SK-N-SH treated with all-trans-retinoic acid at 6 μM for 48 hours (cell line): ENCODE measurements at regions not wholly inside any gene's neighbourhood (a gene's known extent, or its start where the extent isn't known, plus 50 kb on each side); places are given as distances from the start of the nearest gene placed in this dataset.

Source experiments
- ATAC-seq: fragments of 200-7000 bp; cut with Tn5 transposase; 3 replicates; pipeline ENCODE4 v1.9.1; 2020; ENCODE audit warnings: mild to moderate bottlenecking, moderate library complexity
- ARNTL ChIP-seq: fragments of 450-650 bp; formaldehyde crosslinking; IDR thresholded peaks from 2 replicates; pipeline ENCODE4 v1.5.0; 2020; ENCODE audit warnings: low read depth, mild to moderate bottlenecking, moderate library complexity, borderline replicate concordance
- BACH2 ChIP-seq: fragments of 250-450 bp; sonication (Bioruptor Pico); IDR thresholded peaks from 2 replicates; pipeline ENCODE4 v1.9.0; 2021; ENCODE audit warnings: mild to moderate bottlenecking, borderline replicate concordance
- CSDC2 ChIP-seq: fragments of 250-450 bp; sonication (Bioruptor Pico); IDR thresholded peaks from 2 replicates; pipeline ENCODE4 v1.5.0; 2020; ENCODE audit warnings: mild to moderate bottlenecking, moderate library complexity
- CSRNP3 ChIP-seq: fragments of 250-450 bp; sonication (Bioruptor Pico); IDR thresholded peaks from 2 replicates; pipeline ENCODE4 v1.5.1; 2021; ENCODE audit warnings: mild to moderate bottlenecking, moderate library complexity
- GLIS3 ChIP-seq: fragments of 250-450 bp; sonication (Bioruptor Pico); IDR thresholded peaks from 2 replicates; pipeline ENCODE4 v1.5.0; 2020; ENCODE audit warnings: mild to moderate bottlenecking, moderate library complexity
- ISL1 ChIP-seq: fragments of 250-450 bp; sonication (Bioruptor Pico); IDR thresholded peaks from 2 replicates; pipeline ENCODE4 v2.1.2; 2022; ENCODE audit warnings: mild to moderate bottlenecking, moderate library complexity
- OSR1 ChIP-seq: fragments of 250-450 bp; sonication (Bioruptor Pico); IDR thresholded peaks from 2 replicates; pipeline ENCODE4 v1.8.0; 2022; ENCODE audit warnings: moderate library complexity, mild to moderate bottlenecking, inconsistent platforms
- PATZ1 ChIP-seq: fragments of 250-450 bp; sonication (Bioruptor Pico); IDR thresholded peaks from 2 replicates; pipeline ENCODE4 v1.8.0; 2020; ENCODE audit warnings: mild to moderate bottlenecking, moderate library complexity, borderline replicate concordance
- POU6F1 ChIP-seq: fragments of 250-450 bp; sonication (Bioruptor Pico); IDR thresholded peaks from 2 replicates; pipeline ENCODE4 v1.8.0; 2021; ENCODE audit warnings: low read depth, mild to moderate bottlenecking, moderate library complexity, borderline replicate concordance
- PPARA ChIP-seq: fragments of 250-450 bp; sonication (Bioruptor Pico); IDR thresholded peaks from 2 replicates; pipeline ENCODE4 v1.5.0; 2020; ENCODE audit warnings: mild to moderate bottlenecking, borderline replicate concordance
- RARB ChIP-seq: fragments of 250-450 bp; sonication (Bioruptor Pico); IDR thresholded peaks from 2 replicates; pipeline ENCODE4 v1.8.0; 2021; ENCODE audit warnings: mild to moderate bottlenecking, moderate library complexity
- TCF4 ChIP-seq: fragments of 250-450 bp; sonication (Bioruptor Pico); IDR thresholded peaks from 2 replicates; pipeline ENCODE4 v1.8.0; 2021; ENCODE audit warnings: mild to moderate bottlenecking, moderate library complexity, borderline replicate concordance
- TOX ChIP-seq: fragments of 250-450 bp; sonication (Bioruptor Pico); IDR thresholded peaks from 2 replicates; pipeline ENCODE4 v1.8.0; 2021; ENCODE audit warnings: mild to moderate bottlenecking, moderate library complexity, borderline replicate concordance
- TSHZ2 ChIP-seq: fragments of 250-450 bp; sonication (Bioruptor Pico); IDR thresholded peaks from 2 replicates; pipeline ENCODE4 v1.5.0; 2020; ENCODE audit warnings: mild to moderate bottlenecking, moderate library complexity
- ZC3H10 ChIP-seq: fragments of 250-450 bp; sonication (Bioruptor Pico); IDR thresholded peaks from 2 replicates; pipeline ENCODE4 v1.5.1; 2021; ENCODE audit warnings: mild to moderate bottlenecking, moderate library complexity
- ZFP3 ChIP-seq: fragments of 250-450 bp; sonication (Bioruptor Pico); IDR thresholded peaks from 2 replicates; pipeline ENCODE4 v1.5.0; 2020; ENCODE audit warnings: mild to moderate bottlenecking, moderate library complexity
- ZFP30 ChIP-seq: fragments of 450-650 bp; formaldehyde crosslinking; IDR thresholded peaks from 2 replicates; pipeline ENCODE4 v1.5.0; 2022; ENCODE audit warnings: mild to moderate bottlenecking, moderate library complexity
- ZNF565 ChIP-seq: fragments of 450-650 bp; formaldehyde crosslinking; conservative IDR thresholded peaks from 2 replicates; pipeline ENCODE4 v1.5.0; 2020; ENCODE audit warnings: low read depth, mild to moderate bottlenecking, moderate library complexity
- ZNF70 ChIP-seq: fragments of 450-650 bp; formaldehyde crosslinking; IDR thresholded peaks from 2 replicates; pipeline ENCODE4 v1.5.0; 2020; ENCODE audit warnings: mild to moderate bottlenecking, moderate library complexity
- ZNF8 ChIP-seq: fragments of 450-650 bp; formaldehyde crosslinking; IDR thresholded peaks from 2 replicates; pipeline ENCODE4 v1.5.0; 2020; ENCODE audit warnings: mild to moderate bottlenecking, moderate library complexity

GRCh38 chr3:146680617-146681016 is 75.5 kb upstream of the PLSCR5 start:
- no peak for ATAC-seq
- TF ChIP-seq ZFP3 (CRISPR knock-in tag): no peak
- no peak for TF ChIP-seq ARNTL (CRISPR knock-in tag)
- TF ChIP-seq PPARA: no peak
- TF ChIP-seq PATZ1: no peak
- no peak for TF ChIP-seq CSDC2 (CRISPR knock-in tag)
- TF ChIP-seq ZNF70 (CRISPR knock-in tag): no peak
- TF ChIP-seq ISL1 (CRISPR knock-in tag): no peak
- no peak for TF ChIP-seq ZNF565 (CRISPR knock-in tag)
- no peak for TF ChIP-seq TOX (CRISPR knock-in tag)

- ATAC-seq: no peak
- TF ChIP-seq TSHZ2 (CRISPR knock-in tag) (no peak), ZFP3 (CRISPR knock-in tag) (no peak), TOX (CRISPR knock-in tag) (no peak), POU6F1 (no peak), ZNF8 (CRISPR knock-in tag) (no peak), ZFP30 (CRISPR knock-in tag) (no peak), ZC3H10 (CRISPR knock-in tag) (no peak), ZNF70 (CRISPR knock-in tag) (no peak), ARNTL (CRISPR knock-in tag) (no peak), OSR1 (CRISPR knock-in tag) (no peak), PPARA (no peak), ISL1 (CRISPR knock-in tag) (no peak), RARB (CRISPR knock-in tag) (no peak)
Measured at GRCh38 chr3:146679995-146680394, 74.8 kb upstream of the PLSCR5 start.

GRCh38 chr3:146679191-146679590 is 74.0 kb upstream of the PLSCR5 start:
- no peak for TF ChIP-seq GLIS3 (CRISPR knock-in tag)
- no peak for TF ChIP-seq ZNF8 (CRISPR knock-in tag)
- TF ChIP-seq ARNTL (CRISPR knock-in tag): no peak
- no peak for TF ChIP-seq ZFP3 (CRISPR knock-in tag)
- TF ChIP-seq CSRNP3 (CRISPR knock-in tag): no peak
- no peak for TF ChIP-seq OSR1 (CRISPR knock-in tag)
- no peak for TF ChIP-seq RARB (CRISPR knock-in tag)
- no peak for TF ChIP-seq TSHZ2 (CRISPR knock-in tag)
- TF ChIP-seq BACH2 (CRISPR knock-in tag): no peak
- TF ChIP-seq PATZ1: no peak
- no peak for TF ChIP-seq ZFP30 (CRISPR knock-in tag)
- TF ChIP-seq TCF4 (CRISPR knock-in tag): no peak
- no peak for ATAC-seq
